ENCODE measurements at regions not wholly inside any gene's neighbourhood (a gene's known extent, or its start where the extent isn't known, plus 50 kb on each side); places are given as distances from the start of the nearest gene placed in this dataset.

DNA sequence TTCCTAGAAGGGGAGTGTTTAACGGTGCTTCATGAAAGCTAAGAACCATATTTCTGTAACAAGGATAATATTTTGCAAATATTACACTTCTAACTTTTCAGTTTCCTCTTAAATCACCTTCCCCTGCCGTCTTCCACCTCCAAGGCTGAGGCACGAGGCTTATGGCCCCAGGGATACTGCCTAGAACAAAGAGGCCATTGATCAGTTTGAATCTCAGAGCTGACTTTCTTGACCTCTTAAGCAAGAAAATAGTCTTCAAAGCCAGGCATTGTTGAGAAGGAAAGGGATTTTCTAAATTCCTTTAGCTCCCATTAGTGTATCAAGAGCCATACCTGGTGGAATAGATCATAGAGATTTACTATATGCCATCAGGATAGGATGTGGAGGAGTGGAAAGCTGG lies 566.2 kb downstream of the BNC2 start:
- intact Hi-C loops (cut with DNase I, micrococcal nuclease) = no loop called here
- no peaks in the 10 kb centered on the region for H3K36me3 Mint-ChIP-seq (ENCODE audit: low read depth)
- POLR2A ChIA-PET = no interaction called here
- no peaks in the 10 kb centered on the region for H3K27me3 Mint-ChIP-seq
- no peak for DNase-seq
- TF ChIP-seq, protein P1, sequence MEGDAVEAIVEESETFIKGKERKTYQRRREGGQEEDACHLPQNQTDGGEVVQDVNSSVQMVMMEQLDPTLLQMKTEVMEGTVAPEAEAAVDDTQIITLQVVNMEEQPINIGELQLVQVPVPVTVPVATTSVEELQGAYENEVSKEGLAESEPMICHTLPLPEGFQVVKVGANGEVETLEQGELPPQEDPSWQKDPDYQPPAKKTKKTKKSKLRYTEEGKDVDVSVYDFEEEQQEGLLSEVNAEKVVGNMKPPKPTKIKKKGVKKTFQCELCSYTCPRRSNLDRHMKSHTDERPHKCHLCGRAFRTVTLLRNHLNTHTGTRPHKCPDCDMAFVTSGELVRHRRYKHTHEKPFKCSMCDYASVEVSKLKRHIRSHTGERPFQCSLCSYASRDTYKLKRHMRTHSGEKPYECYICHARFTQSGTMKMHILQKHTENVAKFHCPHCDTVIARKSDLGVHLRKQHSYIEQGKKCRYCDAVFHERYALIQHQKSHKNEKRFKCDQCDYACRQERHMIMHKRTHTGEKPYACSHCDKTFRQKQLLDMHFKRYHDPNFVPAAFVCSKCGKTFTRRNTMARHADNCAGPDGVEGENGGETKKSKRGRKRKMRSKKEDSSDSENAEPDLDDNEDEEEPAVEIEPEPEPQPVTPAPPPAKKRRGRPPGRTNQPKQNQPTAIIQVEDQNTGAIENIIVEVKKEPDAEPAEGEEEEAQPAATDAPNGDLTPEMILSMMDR (IDR thresholded peaks at IDR 0.05) = no peak
- H3K9me3 Mint-ChIP-seq = peaks cover 3% of the 10 kb centered on the region
- no peaks in the 10 kb centered on the region for H3K36me3 ChIP-seq (ENCODE audit: insufficient read depth, low read length)
- no peak overlapping the region for H3K27ac Mint-ChIP-seq
- no peak overlapping the region for H3K27ac ChIP-seq (ENCODE audit: low read depth in 1 of 2, low read length in 2 of 2)
- CTCF ChIA-PET = no interaction called here
- H3K4me1 ChIP-seq (ENCODE audit: insufficient read depth, low read length) = no peaks in the 10 kb centered on the region
- no peaks in the 10 kb centered on the region for H3K4me1 Mint-ChIP-seq (ENCODE audit: low read depth)
- H3K4me3 Mint-ChIP-seq = no peak overlapping the region
- ATAC-seq (ENCODE audit: poor library complexity) = no peak
- H3K9me3 ChIP-seq (ENCODE audit: control insufficient read depth in 1 of 2, insufficient read depth in 1 of 2, low read length in 2 of 2) = no peaks in the 10 kb centered on the region
- no peak overlapping the region for H3K4me3 ChIP-seq (ENCODE audit: low read length)
- peaks cover 0 to 2% of the 10 kb centered on the region in 2 experiments for H3K27me3 ChIP-seq (ENCODE audit: control insufficient read depth in 1 of 2, insufficient read depth in 2 of 2, low read length in 2 of 2)

DNA sequence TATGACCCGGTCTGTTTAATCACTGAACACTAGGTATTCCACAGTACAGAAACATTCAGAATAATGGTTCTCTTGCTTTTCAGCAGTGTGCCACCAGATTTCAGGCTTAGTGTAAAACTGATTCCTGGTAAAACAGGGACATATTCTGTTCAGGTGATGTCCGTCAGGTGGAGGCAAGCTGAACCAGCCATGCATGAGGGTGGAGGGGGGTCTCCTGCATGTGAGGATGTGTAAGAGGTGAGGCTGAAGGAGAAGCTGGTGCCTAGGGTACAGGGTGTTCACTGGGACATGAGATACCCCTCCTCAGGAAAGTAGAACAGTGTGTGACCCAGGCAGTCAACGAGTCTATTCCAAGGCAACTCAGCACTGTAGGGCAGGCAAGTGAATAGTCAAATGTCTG lies 563.9 kb downstream of the BNC2 start:
- Histone ChIP-seq H3K9me3 (ENCODE audit: control insufficient read depth in 1 of 2, insufficient read depth in 1 of 2, low read length in 2 of 2) (peaks cover 0 to 16% of the 10 kb centered on the region in 2 experiments), H3K27ac (ENCODE audit: low read depth in 1 of 2, low read length in 2 of 2) (no peak overlapping the region), H3K27me3 (ENCODE audit: control insufficient read depth in 1 of 2, insufficient read depth in 2 of 2, low read length in 2 of 2) (peaks cover 0 to 2% of the 10 kb centered on the region in 2 experiments), H3K4me3 (ENCODE audit: low read length) (no peak overlapping the region), H3K36me3 (ENCODE audit: insufficient read depth, low read length) (no peaks in the 10 kb centered on the region), H3K4me1 (ENCODE audit: insufficient read depth, low read length) (no peaks in the 10 kb centered on the region)
- H3K36me3 Mint-ChIP-seq (ENCODE audit: low read depth) = no peaks in the 10 kb centered on the region
- H3K9me3 Mint-ChIP-seq = no peaks in the 10 kb centered on the region
- ChIA-PET CTCF (no interaction called here), POLR2A (no interaction called here)
- TF ChIP-seq, protein P1 (IDR thresholded peaks at IDR 0.05) = no peak
- ATAC-seq (ENCODE audit: poor library complexity) (no peak), DNase-seq (no peak)
- no peak overlapping the region for H3K4me3 Mint-ChIP-seq
- H3K4me1 Mint-ChIP-seq (ENCODE audit: low read depth) = no peaks in the 10 kb centered on the region
- no peak overlapping the region for H3K27ac Mint-ChIP-seq
- H3K27me3 Mint-ChIP-seq = no peaks in the 10 kb centered on the region
- intact Hi-C loops (cut with DNase I, micrococcal nuclease) = no loop called here

DNA sequence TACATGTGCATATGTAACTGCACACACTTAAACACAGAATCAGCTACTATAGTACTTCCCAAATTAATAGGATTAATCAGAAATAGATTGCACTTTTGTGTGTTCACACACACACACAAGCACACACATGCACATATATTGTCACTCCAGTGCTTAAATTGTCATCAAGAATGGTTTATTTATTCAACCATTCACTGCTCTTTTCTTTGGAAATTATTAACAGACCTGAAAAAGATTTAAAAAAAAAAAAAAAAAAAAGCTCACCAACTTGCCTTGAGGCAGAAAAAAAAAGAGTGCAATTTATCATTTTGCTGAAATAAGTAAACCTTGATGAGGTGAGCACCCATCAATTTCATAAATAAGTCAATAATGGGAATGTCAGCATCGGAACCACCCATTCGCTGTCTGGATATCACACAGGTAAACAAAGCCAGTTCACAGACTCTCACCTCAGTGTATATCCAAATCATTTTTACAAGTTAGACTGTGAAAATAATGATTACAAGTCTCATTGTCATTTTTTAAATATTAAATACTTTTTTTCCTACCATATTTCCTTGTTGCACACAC lies 562.8 kb downstream of the BNC2 start:
- H3K4me3 Mint-ChIP-seq = no peak overlapping the region
- H3K27me3 ChIP-seq (ENCODE audit: control insufficient read depth in 1 of 2, insufficient read depth in 2 of 2, low read length in 2 of 2) = peaks cover 0 to 2% of the 10 kb centered on the region in 2 experiments
- TF ChIP-seq, protein P1 (IDR thresholded peaks at IDR 0.05) = no peak
- H3K27ac Mint-ChIP-seq = no peak overlapping the region
- CTCF ChIA-PET = no interaction called here
- no peaks in the 10 kb centered on the region for H3K36me3 Mint-ChIP-seq (ENCODE audit: low read depth)
- no peaks in the 10 kb centered on the region for H3K4me1 ChIP-seq (ENCODE audit: insufficient read depth, low read length)
- no peaks in the 10 kb centered on the region for H3K9me3 Mint-ChIP-seq
- no peak overlapping the region for H3K27ac ChIP-seq (ENCODE audit: low read depth in 1 of 2, low read length in 2 of 2)
- no peak overlapping the region for H3K4me3 ChIP-seq (ENCODE audit: low read length)
- POLR2A ChIA-PET = no interaction called here
- DNase-seq (no peak), ATAC-seq (ENCODE audit: poor library complexity) (no peak)
- H3K4me1 Mint-ChIP-seq (ENCODE audit: low read depth) = no peaks in the 10 kb centered on the region
- H3K36me3 ChIP-seq (ENCODE audit: insufficient read depth, low read length) = no peaks in the 10 kb centered on the region
- peaks cover 0 to 20% of the 10 kb centered on the region in 2 experiments for H3K9me3 ChIP-seq (ENCODE audit: control insufficient read depth in 1 of 2, insufficient read depth in 1 of 2, low read length in 2 of 2)
- intact Hi-C loops (cut with DNase I, micrococcal nuclease) = no loop called here
- no peaks in the 10 kb centered on the region for H3K27me3 Mint-ChIP-seq

Data from CD4-positive, alpha-beta T cell (primary cell).